Bronchial epithelial cell (primary cell): ENCODE measurements at regions not wholly inside any gene's neighbourhood (a gene's known extent, or its start where the extent isn't known, plus 50 kb on each side); places are given as distances from the start of the nearest gene placed in this dataset.
"Not testable (repeated sequence)": the region's sequence is repeated elsewhere in the genome, so short reads cannot be mapped to it uniquely, and the experiment has no call there.

Experiments used
- DNase-seq: peaks from one replicate; pipeline ENCODE4 v3.0.0-alpha.2; 2010; ENCODE audit warnings: low read depth
- FAIRE-seq: peaks from 2 replicates; lab custom pipeline; 2011; peaks lifted over from hg19 to GRCh38; lab: Jason Lieb, UNC
- H3K27me3 ChIP-seq: 2 replicates; pipeline ENCODE4 v1.5.1; 2011; ENCODE audit warnings: low read length; ENCODE audit not compliant: control insufficient read depth, insufficient read depth
- H3K36me3 ChIP-seq: 2 replicates; pipeline ENCODE4 v1.5.1; 2011; ENCODE audit warnings: low read length; ENCODE audit not compliant: control insufficient read depth, insufficient read depth
- H3K4me3 ChIP-seq: 2 replicates; pipeline ENCODE4 v1.5.1; 2011; ENCODE audit warnings: mild to moderate bottlenecking, low read depth, low read length, control low read depth
- CTCF ChIP-seq: IDR thresholded peaks from 2 replicates; pipeline ENCODE4 v1.5.1; 2011; ENCODE audit warnings: mild to moderate bottlenecking, moderate library complexity, low read length, control low read depth, inconsistent platforms; ENCODE audit not compliant: insufficient read depth, severe bottlenecking

GRCh38 chr9:113738893-113739604 lies 137.1 kb upstream of the ZNF618 start:
- Histone ChIP-seq H3K27me3 (peaks cover 2% of the 10 kb centered on the region), H3K36me3 (no peaks in the 10 kb centered on the region), H3K4me3 (no peak overlapping the region)
- FAIRE-seq = no peak
- no peak for TF ChIP-seq CTCF
- DNase-seq = no peak

GRCh38 chr9:113739605-113740507 lies 136.3 kb upstream of the ZNF618 start:
- H3K4me3 ChIP-seq, FAIRE-seq, H3K36me3 ChIP-seq, H3K27me3 ChIP-seq, DNase-seq: not testable (repeated sequence)

GRCh38 chr9:113740508-113741500 lies 135.3 kb upstream of the ZNF618 start:
- DNase-seq = peak; percentile 73
- H3K27me3 ChIP-seq, H3K36me3 ChIP-seq, H3K4me3 ChIP-seq, FAIRE-seq: not testable (repeated sequence)

GRCh38 chr9:113741886-113742854 lies 133.9 kb upstream of the ZNF618 start:
- FAIRE-seq = no peak
- no peak for DNase-seq
- no peak for TF ChIP-seq CTCF
- H3K36me3 ChIP-seq = no peaks in the 10 kb centered on the region
- H3K27me3 ChIP-seq = peaks cover 2% of the 10 kb centered on the region
- no peak overlapping the region for H3K4me3 ChIP-seq

GRCh38 chr9:113742878-113743277 lies 133.2 kb upstream of the ZNF618 start:
- DNase-seq = no peak
- no peak overlapping the region for H3K4me3 ChIP-seq
- H3K36me3 ChIP-seq = no peaks in the 10 kb centered on the region
- TF ChIP-seq CTCF = no peak
- peaks cover 2% of the 10 kb centered on the region for H3K27me3 ChIP-seq
- FAIRE-seq = no peak

- H3K36me3 ChIP-seq = no peaks in the 10 kb centered on the region
- no peaks in the 10 kb centered on the region for H3K27me3 ChIP-seq
- DNase-seq (peak; percentile 42), FAIRE-seq (no peak)
- H3K4me3 ChIP-seq = no peak overlapping the region
- TF ChIP-seq CTCF = no peak
These were observed 129.6 kb upstream of the ZNF618 start for GRCh38 chr9:113746486-113746885.
